GM12872 (cell line): ENCODE measurements at regions not wholly inside any gene's neighbourhood (a gene's known extent, or its start where the extent isn't known, plus 50 kb on each side); places are given as distances from the start of the nearest gene placed in this dataset.

Experiments used
- CTCF ChIP-seq: IDR thresholded peaks from 3 replicates; pipeline ENCODE4 v1.5.1; 2011; ENCODE audit warnings: low read depth, mild to moderate bottlenecking, low read length, moderate library complexity; ENCODE audit not compliant: insufficient read depth

- no peak for TF ChIP-seq CTCF
These were observed 596.0 kb downstream of the EPM2A start for GRCh38 chr6:145139140-145139850.

- TF ChIP-seq CTCF: no peak
These were observed 595.4 kb downstream of the EPM2A start for GRCh38 chr6:145139895-145140294.

GRCh38 chr6:145141572-145141971 is 593.7 kb downstream of the EPM2A start:
- no peak for TF ChIP-seq CTCF

- no peak for TF ChIP-seq CTCF
These were observed 592.4 kb downstream of the EPM2A start for GRCh38 chr6:145142958-145143357.

- no peak for TF ChIP-seq CTCF
These were observed 591.9 kb downstream of the EPM2A start for GRCh38 chr6:145143379-145143778.

GRCh38 chr6:145147559-145147958 is 587.8 kb downstream of the EPM2A start:
- TF ChIP-seq CTCF: no peak

- TF ChIP-seq CTCF: no peak
These were observed 587.2 kb downstream of the EPM2A start for GRCh38 chr6:145147981-145148749.
